ENCODE measurements at regions not wholly inside any gene's neighbourhood (a gene's known extent, or its start where the extent isn't known, plus 50 kb on each side); places are given as distances from the start of the nearest gene placed in this dataset.

- Histone ChIP-seq H3K27me3 (ENCODE audit: control insufficient read depth in 1 of 2, insufficient read depth in 2 of 2, low read length in 1 of 2) (no peaks in the 10 kb centered on the region), H3K4me3 (ENCODE audit: low read length in 2 of 2) (no peak overlapping the region), H3K27ac (ENCODE audit: low read depth in 1 of 2, low read length in 2 of 2) (no peak overlapping the region), H3K36me3 (ENCODE audit: control insufficient read depth in 1 of 2, insufficient read depth in 2 of 2, low read length in 1 of 2) (no peaks in the 10 kb centered on the region), H3K4me1 (ENCODE audit: control insufficient read depth in 1 of 2, insufficient read depth in 2 of 2, low read length in 2 of 2) (no peaks in the 10 kb centered on the region), H3K9me3 (ENCODE audit: control insufficient read depth, low read length) (no peaks in the 10 kb centered on the region)
- DNase-seq = peak in 1 of 2 donors; percentile 6
- 87 to 92% methylated on average over 2 of the region's 2 CpGs for WGBS, 2 donors
- intact Hi-C loops (cut with DNase I) = no loop called here
- no peak for ATAC-seq (ENCODE audit: low FRiP score)
Measured at GRCh38 chr15:73821181-73821580, 52.2 kb upstream of the TBC1D21 start.

DNA sequence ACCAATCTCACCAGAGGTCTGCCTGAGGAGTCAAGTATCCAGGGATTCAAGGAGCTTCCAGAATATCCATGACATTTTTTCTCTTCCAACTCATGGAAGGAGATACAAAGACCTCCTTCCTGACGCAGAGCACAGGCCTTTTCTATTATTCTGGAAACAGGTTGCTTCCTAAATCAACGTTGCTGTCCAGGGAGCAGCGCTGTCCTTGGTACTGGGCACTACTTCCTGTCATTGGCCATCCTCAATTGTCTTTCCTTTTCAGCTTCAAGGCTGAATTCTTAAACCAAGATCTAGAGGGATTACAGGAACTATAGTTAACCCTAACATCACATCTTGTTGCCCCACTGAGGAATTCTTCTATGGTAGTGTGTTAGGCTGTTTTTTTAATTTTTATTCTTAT, 50.4 kb upstream of the TBC1D21 start:
- Histone ChIP-seq H3K27ac (ENCODE audit: low read depth in 1 of 2, low read length in 2 of 2) (no peak overlapping the region), H3K9me3 (ENCODE audit: control insufficient read depth, low read length) (no peaks in the 10 kb centered on the region), H3K36me3 (ENCODE audit: control insufficient read depth in 1 of 2, insufficient read depth in 2 of 2, low read length in 1 of 2) (no peaks in the 10 kb centered on the region), H3K4me1 (ENCODE audit: control insufficient read depth in 1 of 2, insufficient read depth in 2 of 2, low read length in 2 of 2) (no peaks in the 10 kb centered on the region), H3K4me3 (ENCODE audit: low read length in 2 of 2) (no peak overlapping the region), H3K27me3 (ENCODE audit: control insufficient read depth in 1 of 2, insufficient read depth in 2 of 2, low read length in 1 of 2) (no peaks in the 10 kb centered on the region)
- intact Hi-C loops (cut with DNase I) = no loop called here
- no peak for ATAC-seq (ENCODE audit: low FRiP score)
- DNase-seq = peak in 1 of 2 donors; percentile 27
- WGBS, 2 donors = 15 to 19% methylated on average over 3 of the region's 3 CpGs

All from aorta (tissue), 5 donors.